DOHH2 (cell line): ENCODE measurements at regions not wholly inside any gene's neighbourhood (a gene's known extent, or its start where the extent isn't known, plus 50 kb on each side); places are given as distances from the start of the nearest gene placed in this dataset.

Experiments
- CTCF ChIP-seq: fragments of 200-600 bp; sonication (generic); IDR thresholded peaks from one replicate; pipeline ENCODE4 v1.5.1; 2014; ENCODE audit warnings: antibody characterized with exemption, mild to moderate bottlenecking, low read depth, low read length; ENCODE audit not compliant: poor library complexity, severe bottlenecking
- EZH2phosphoT487 ChIP-seq: fragments of 200-600 bp; sonication (generic); IDR thresholded peaks from 2 replicates; pipeline ENCODE4 v1.6.1; 2017; ENCODE audit warnings: borderline replicate concordance, mild to moderate bottlenecking, antibody characterized with exemption, low read length, moderate library complexity, mixed read lengths

- TF ChIP-seq CTCF (no peak), EZH2phosphoT487 (no peak)
These were observed 118.9 kb upstream of the SYT6 start for GRCh38 chr1:114272593-114272992.
